ENCODE measurements at regions not wholly inside any gene's neighbourhood (a gene's known extent, or its start where the extent isn't known, plus 50 kb on each side); places are given as distances from the start of the nearest gene placed in this dataset.

DNA sequence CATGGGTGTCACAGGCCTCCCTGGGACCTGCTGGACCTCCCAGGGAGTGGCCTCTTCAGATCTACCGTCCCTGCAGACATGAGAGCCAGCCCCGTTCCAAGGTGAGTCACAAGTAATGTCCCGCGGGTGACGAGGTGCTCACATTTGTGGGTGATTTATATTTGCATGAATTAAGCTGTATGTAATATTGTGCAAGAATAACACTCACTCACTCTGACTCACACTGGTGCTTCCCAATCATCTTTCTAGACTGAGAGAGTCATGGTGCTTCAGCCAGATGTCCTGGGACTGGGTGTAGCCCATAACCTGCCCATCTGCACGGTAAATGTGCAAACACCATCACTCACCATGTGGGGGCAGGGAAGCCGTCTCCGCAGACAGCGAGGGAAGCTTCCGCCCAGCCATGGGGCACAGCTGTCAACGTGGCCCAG lies 347.5 kb upstream of the SALL3 start:
- TF ChIP-seq, protein P1, sequence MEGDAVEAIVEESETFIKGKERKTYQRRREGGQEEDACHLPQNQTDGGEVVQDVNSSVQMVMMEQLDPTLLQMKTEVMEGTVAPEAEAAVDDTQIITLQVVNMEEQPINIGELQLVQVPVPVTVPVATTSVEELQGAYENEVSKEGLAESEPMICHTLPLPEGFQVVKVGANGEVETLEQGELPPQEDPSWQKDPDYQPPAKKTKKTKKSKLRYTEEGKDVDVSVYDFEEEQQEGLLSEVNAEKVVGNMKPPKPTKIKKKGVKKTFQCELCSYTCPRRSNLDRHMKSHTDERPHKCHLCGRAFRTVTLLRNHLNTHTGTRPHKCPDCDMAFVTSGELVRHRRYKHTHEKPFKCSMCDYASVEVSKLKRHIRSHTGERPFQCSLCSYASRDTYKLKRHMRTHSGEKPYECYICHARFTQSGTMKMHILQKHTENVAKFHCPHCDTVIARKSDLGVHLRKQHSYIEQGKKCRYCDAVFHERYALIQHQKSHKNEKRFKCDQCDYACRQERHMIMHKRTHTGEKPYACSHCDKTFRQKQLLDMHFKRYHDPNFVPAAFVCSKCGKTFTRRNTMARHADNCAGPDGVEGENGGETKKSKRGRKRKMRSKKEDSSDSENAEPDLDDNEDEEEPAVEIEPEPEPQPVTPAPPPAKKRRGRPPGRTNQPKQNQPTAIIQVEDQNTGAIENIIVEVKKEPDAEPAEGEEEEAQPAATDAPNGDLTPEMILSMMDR (IDR thresholded peaks at IDR 0.05), result no peak
- TF ChIP-seq POLR2A (IDR thresholded peaks at IDR 0.05), result no peak
